Vagina (tissue), 2 donors: ENCODE measurements at regions not wholly inside any gene's neighbourhood (a gene's known extent, or its start where the extent isn't known, plus 50 kb on each side); places are given as distances from the start of the nearest gene placed in this dataset.

Experiments used
- DNase-seq, 2 donors: peaks; one replicate each; pipeline ENCODE4 v3.0.0-alpha.2; 2017; ENCODE audit errors: extremely low spot score in 2 of 2
- H3K27ac ChIP-seq: fragments of 200-600 bp; sonication (generic); one replicate; pipeline ENCODE4 v1.5.1; 2019
- H3K27me3 ChIP-seq: fragments of 200-600 bp; sonication (generic); one replicate; pipeline ENCODE4 v1.5.1; 2019
- H3K36me3 ChIP-seq, 2 donors: fragments of 200-600 bp; sonication (generic); one replicate each; pipeline ENCODE4 v1.5.1; 2017 to 2019
- H3K4me1 ChIP-seq: fragments of 200-600 bp; sonication (generic); one replicate; pipeline ENCODE4 v1.5.1; 2019
- H3K4me3 ChIP-seq, 2 donors: fragments of 200-600 bp; sonication (generic); 1 replicate in 1 of 2; 2 replicates in 1 of 2; pipeline ENCODE4 v1.5.1; 2016 to 2019
- H3K9me3 ChIP-seq: fragments of 200-600 bp; sonication (generic); one replicate; pipeline ENCODE4 v1.5.1; 2019
- POLR2A ChIP-seq, 2 donors: fragments of 450-650 bp; IDR thresholded peaks; one replicate each; pipeline ENCODE4 v1.6.1; 2017; ENCODE audit warnings: antibody characterized with exemption in 2 of 2, mild to moderate bottlenecking in 2 of 2, moderate library complexity in 2 of 2
- POLR2AphosphoS5 ChIP-seq, 2 donors: sonication (generic); formaldehyde crosslinking; IDR thresholded peaks; one replicate each; pipeline ENCODE4 v1.9.0; 2017; ENCODE audit warnings: antibody characterized with exemption in 2 of 2, mild to moderate bottlenecking in 2 of 2, low read depth in 1 of 2; ENCODE audit not compliant: insufficient read depth in 1 of 2
- intact Hi-C: fragments of 100-400 bp; cut with DNase I; formaldehyde crosslinking; loops from one replicate; pipeline ENCODE4 v1.15.1; 2023
- TF ChIP-seq, protein P1 (sequence below), 3 experiments: fragments of 450-650 bp in 2 of 3; fragments of 200-600 bp in 1 of 3; sonication (generic) in 1 of 3; IDR thresholded peaks; one replicate each; pipeline ENCODE4 v1.5.1; 2017 to 2019; ENCODE audit warnings: antibody characterized with exemption in 3 of 3, mild to moderate bottlenecking in 2 of 3, moderate library complexity in 2 of 3

DNA sequence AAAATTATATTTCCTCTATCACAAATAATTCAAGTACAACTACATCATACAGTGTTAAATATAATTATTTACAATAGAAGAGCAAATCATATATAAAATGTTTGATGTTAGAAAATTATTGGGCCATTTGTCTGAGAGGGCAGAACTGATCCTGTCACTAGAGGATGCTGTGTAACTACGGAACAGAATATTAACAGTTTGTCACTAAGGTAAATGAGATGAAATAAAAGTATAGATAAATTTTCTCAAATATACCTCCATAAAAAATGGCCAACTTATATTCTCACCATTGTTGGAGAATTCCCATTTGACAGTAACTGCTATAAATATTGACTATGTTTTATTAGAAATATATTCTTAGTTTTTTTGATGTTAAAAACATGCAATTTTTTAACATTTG lies 1067.4 kb upstream of the DDX18 start:
- Histone ChIP-seq H3K27ac (no peak overlapping the region), H3K36me3 (no peaks in the 10 kb centered on the region), H3K4me1 (no peaks in the 10 kb centered on the region), H3K9me3 (no peaks in the 10 kb centered on the region), H3K4me3 (no peak overlapping the region), H3K27me3 (no peaks in the 10 kb centered on the region)
- DNase-seq = no peak
- no peak for TF ChIP-seq POLR2AphosphoS5 (IDR thresholded peaks at IDR 0.05; ENCODE audit: insufficient read depth in 1 of 2, low read depth in 1 of 2)
- no peak for TF ChIP-seq POLR2A (IDR thresholded peaks at IDR 0.05)
- TF ChIP-seq, protein P1, sequence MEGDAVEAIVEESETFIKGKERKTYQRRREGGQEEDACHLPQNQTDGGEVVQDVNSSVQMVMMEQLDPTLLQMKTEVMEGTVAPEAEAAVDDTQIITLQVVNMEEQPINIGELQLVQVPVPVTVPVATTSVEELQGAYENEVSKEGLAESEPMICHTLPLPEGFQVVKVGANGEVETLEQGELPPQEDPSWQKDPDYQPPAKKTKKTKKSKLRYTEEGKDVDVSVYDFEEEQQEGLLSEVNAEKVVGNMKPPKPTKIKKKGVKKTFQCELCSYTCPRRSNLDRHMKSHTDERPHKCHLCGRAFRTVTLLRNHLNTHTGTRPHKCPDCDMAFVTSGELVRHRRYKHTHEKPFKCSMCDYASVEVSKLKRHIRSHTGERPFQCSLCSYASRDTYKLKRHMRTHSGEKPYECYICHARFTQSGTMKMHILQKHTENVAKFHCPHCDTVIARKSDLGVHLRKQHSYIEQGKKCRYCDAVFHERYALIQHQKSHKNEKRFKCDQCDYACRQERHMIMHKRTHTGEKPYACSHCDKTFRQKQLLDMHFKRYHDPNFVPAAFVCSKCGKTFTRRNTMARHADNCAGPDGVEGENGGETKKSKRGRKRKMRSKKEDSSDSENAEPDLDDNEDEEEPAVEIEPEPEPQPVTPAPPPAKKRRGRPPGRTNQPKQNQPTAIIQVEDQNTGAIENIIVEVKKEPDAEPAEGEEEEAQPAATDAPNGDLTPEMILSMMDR (IDR thresholded peaks at IDR 0.05) = no peak
- intact Hi-C loops = no loop called here

DNA sequence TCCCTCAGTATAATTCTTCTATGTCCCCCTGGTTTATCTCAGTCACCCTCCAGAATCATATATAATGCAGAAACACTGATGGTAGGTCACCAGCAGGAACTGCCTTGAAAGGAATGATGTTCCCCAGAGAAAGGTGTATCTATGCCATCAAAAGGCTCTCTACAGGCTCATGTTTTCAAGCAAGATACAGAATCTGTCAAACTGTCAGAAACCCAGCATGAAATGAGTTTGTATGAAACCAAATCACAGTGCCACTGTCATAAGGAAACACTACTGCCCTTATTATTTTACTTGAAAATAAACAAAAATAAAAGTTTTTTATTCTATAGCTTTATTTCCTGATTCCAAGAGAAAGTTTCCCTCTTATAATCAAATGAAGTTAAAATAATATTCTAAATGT lies 1064.5 kb upstream of the DDX18 start:
- Histone ChIP-seq H3K4me3 (no peak overlapping the region), H3K36me3 (no peaks in the 10 kb centered on the region), H3K9me3 (no peaks in the 10 kb centered on the region), H3K27me3 (no peaks in the 10 kb centered on the region), H3K27ac (no peak overlapping the region), H3K4me1 (no peaks in the 10 kb centered on the region)
- intact Hi-C loops = no loop called here
- no peak for DNase-seq
- TF ChIP-seq POLR2AphosphoS5 (IDR thresholded peaks at IDR 0.05; ENCODE audit: insufficient read depth in 1 of 2, low read depth in 1 of 2) (no peak), POLR2A (IDR thresholded peaks at IDR 0.05) (no peak)
- TF ChIP-seq, protein P1 (IDR thresholded peaks at IDR 0.05) = no peak

DNA sequence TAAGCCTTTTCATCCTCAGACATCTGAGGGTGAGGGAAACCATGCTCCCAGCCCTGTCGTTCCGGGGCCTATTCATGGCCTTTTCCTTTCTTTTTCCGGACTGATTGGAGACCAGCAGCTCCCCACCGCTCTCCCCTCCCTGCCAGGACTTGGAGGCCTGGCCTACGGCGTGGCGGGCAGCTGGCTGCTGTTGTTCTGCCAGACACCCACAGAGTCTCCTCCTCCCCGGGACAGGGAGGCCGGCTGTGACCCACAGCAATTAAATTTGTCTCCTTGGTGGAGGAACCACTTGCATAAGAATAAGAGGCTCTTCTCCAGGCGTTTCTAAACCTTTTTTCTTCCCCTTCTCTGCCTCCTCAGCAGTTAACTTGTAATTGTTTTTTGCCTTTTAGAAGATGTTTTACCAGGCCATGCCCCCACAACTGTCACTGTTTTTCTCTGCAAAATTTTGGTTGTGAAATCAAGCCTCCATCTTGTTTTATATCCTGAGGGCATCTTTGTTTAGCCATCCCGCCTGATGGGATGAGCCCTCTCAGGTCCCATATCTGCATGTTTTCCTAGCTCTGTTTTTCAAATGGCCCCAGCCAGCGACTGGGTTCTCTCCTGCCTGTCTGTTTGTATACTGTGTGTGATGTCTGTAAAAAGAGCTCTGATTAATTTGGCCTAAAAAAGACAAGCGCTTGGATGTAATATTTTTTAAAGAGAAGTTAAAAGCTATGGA lies 1060.0 kb upstream of the DDX18 start:
- Histone ChIP-seq H3K4me3 (no peak overlapping the region), H3K27me3 (no peaks in the 10 kb centered on the region), H3K36me3 (no peaks in the 10 kb centered on the region), H3K27ac (no peak overlapping the region), H3K4me1 (no peaks in the 10 kb centered on the region), H3K9me3 (no peaks in the 10 kb centered on the region)
- no peak for TF ChIP-seq POLR2AphosphoS5 (IDR thresholded peaks at IDR 0.05; ENCODE audit: insufficient read depth in 1 of 2, low read depth in 1 of 2)
- TF ChIP-seq, protein P1 (IDR thresholded peaks at IDR 0.05) = no peak
- TF ChIP-seq POLR2A (IDR thresholded peaks at IDR 0.05) = no peak
- intact Hi-C loops = no loop called here
- no peak for DNase-seq

DNA sequence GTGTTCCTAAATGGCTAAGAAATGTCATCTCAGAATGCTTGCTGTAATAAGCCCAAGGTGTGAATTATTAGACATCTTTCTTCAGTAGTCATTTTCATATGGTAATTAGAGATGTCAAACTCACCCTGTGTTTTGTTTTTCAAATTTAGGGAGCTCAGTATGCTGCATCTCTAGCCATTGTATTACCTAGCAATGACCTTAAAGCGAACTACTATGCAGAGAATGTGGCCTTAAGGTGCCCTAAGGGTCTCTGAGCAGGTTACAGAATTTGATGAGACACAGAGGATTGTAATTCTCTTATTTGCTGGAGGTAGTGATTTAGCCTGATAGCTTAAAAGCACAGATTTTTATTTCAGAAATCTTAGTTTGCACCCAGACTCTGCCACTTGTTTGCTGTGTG lies 1052.6 kb upstream of the DDX18 start:
- Histone ChIP-seq H3K27me3 (no peaks in the 10 kb centered on the region), H3K27ac (no peak overlapping the region), H3K4me1 (no peaks in the 10 kb centered on the region), H3K4me3 (no peak overlapping the region), H3K9me3 (no peaks in the 10 kb centered on the region), H3K36me3 (no peaks in the 10 kb centered on the region)
- no peak for TF ChIP-seq POLR2AphosphoS5 (IDR thresholded peaks at IDR 0.05; ENCODE audit: insufficient read depth in 1 of 2, low read depth in 1 of 2)
- no peak for TF ChIP-seq POLR2A (IDR thresholded peaks at IDR 0.05)
- TF ChIP-seq, protein P1 (IDR thresholded peaks at IDR 0.05) = no peak
- intact Hi-C loops = no loop called here
- DNase-seq = no peak

DNA sequence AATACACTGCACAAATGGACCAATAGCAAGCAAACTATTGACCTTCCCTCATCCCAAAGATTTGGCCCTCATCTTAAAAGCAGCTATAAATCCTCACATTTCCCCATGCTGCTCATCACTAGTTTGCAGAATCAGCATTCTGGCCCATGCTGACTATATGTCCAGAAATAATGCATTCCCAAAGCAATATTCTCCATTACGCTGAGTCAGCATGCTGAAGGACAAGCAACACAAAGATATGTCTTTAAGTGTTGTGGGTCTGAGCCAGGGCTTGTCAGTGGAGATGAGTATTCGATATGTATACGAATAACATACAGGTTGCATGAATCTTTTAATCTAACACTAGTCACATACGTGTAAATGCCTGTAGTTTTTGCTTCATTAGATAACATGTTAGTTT lies 1045.0 kb upstream of the DDX18 start:
- Histone ChIP-seq H3K36me3 (no peaks in the 10 kb centered on the region), H3K9me3 (no peaks in the 10 kb centered on the region), H3K4me1 (no peaks in the 10 kb centered on the region), H3K27ac (no peak overlapping the region), H3K4me3 (no peak overlapping the region), H3K27me3 (no peaks in the 10 kb centered on the region)
- TF ChIP-seq POLR2AphosphoS5 (IDR thresholded peaks at IDR 0.05; ENCODE audit: insufficient read depth in 1 of 2, low read depth in 1 of 2) (no peak), POLR2A (IDR thresholded peaks at IDR 0.05) (no peak)
- TF ChIP-seq, protein P1 (IDR thresholded peaks at IDR 0.05) = no peak
- intact Hi-C loops = no loop called here
- DNase-seq = no peak
